ENCODE measurements at regions not wholly inside any gene's neighbourhood (a gene's known extent, or its start where the extent isn't known, plus 50 kb on each side); places are given as distances from the start of the nearest gene placed in this dataset.

DNA sequence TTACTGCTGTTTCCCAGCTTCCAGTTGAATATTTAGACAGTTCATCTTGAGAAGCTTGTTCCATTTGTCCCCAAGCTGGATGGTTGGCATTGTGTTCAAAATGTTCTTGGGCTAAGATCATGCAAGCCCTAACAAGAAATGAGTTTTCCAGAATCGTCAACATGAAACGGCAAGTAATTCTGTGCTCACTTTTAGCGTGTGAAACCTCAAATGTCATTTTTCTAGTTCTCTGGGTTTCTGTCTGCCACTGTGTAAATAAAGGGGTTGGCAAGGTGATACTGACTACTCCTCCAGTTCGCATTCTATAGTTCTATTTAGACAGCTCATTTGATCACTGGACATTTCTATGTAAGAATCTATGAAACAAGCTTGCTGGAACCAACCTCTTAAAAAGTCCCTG, 194.0 kb downstream of the AHR start:
- Histone ChIP-seq H3F3A (ENCODE audit: insufficient read depth, low read depth) (no peaks in the 10 kb centered on the region), H3K9me3 (ENCODE audit: insufficient read depth, low read depth) (no peaks in the 10 kb centered on the region), H3K27ac (no peak overlapping the region), H3K4me1 (replicated peaks; ENCODE audit: insufficient read depth) (peaks cover 8% of the 10 kb centered on the region; the same call in 1 of the 2 replicates), H4K20me1 (ENCODE audit: insufficient read depth) (no peaks in the 10 kb centered on the region), H3K9me2 (ENCODE audit: insufficient read depth) (no peaks in the 10 kb centered on the region), H3K36me3 (ENCODE audit: low read depth) (no peaks in the 10 kb centered on the region), H2AFZ (no peak overlapping the region), H3K79me2 (ENCODE audit: low read depth) (no peaks in the 10 kb centered on the region), H3K27me3 (ENCODE audit: insufficient read depth, low read depth) (no peaks in the 10 kb centered on the region), H3K4me2 (no peak overlapping the region), H3K4me3 (no peak overlapping the region)
- no TSS peak for BruUV-seq (replicated peaks)
- intact Hi-C loops (cut with micrococcal nuclease; ENCODE audit: unreplicated experiment): no loop called here
- ChIA-PET CTCF (no interaction called here), POLR2A (ENCODE audit: unreplicated experiment) (no interaction called here)
- no peak for DNase-seq
- TF ChIP-seq, protein P1, sequence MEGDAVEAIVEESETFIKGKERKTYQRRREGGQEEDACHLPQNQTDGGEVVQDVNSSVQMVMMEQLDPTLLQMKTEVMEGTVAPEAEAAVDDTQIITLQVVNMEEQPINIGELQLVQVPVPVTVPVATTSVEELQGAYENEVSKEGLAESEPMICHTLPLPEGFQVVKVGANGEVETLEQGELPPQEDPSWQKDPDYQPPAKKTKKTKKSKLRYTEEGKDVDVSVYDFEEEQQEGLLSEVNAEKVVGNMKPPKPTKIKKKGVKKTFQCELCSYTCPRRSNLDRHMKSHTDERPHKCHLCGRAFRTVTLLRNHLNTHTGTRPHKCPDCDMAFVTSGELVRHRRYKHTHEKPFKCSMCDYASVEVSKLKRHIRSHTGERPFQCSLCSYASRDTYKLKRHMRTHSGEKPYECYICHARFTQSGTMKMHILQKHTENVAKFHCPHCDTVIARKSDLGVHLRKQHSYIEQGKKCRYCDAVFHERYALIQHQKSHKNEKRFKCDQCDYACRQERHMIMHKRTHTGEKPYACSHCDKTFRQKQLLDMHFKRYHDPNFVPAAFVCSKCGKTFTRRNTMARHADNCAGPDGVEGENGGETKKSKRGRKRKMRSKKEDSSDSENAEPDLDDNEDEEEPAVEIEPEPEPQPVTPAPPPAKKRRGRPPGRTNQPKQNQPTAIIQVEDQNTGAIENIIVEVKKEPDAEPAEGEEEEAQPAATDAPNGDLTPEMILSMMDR (conservative IDR thresholded peaks at IDR 0.05): no peak
- no peak for TF ChIP-seq EZH2 (IDR thresholded peaks at IDR 0.05; ENCODE audit: low read depth)

DNA sequence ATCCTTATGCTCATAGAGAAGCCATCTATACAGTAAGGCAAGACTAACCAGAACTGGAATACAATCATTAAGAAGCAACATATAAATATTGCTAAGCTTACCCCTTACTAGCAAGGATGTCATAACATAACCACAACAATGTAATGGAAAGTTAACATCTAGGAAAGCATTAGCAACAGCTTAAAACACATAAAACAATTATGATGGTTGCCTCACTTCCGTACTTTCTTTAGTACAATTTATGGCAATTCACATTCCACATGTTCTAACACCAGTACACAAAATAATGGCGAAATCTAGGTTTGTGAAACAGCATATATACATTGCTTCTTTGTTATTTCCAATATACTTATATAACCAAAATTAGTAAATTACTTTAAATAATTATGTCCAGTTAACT, 195.0 kb downstream of the AHR start:
- Histone ChIP-seq H3K27me3 (ENCODE audit: insufficient read depth, low read depth) (no peaks in the 10 kb centered on the region), H3K36me3 (ENCODE audit: low read depth) (no peaks in the 10 kb centered on the region), H3K4me2 (no peak overlapping the region), H3K9me3 (ENCODE audit: insufficient read depth, low read depth) (no peaks in the 10 kb centered on the region), H3K4me1 (replicated peaks; ENCODE audit: insufficient read depth) (peaks cover 8% of the 10 kb centered on the region; the same call in 1 of the 2 replicates), H3K4me3 (no peak overlapping the region), H3K9me2 (ENCODE audit: insufficient read depth) (no peaks in the 10 kb centered on the region), H3K27ac (no peak overlapping the region), H3F3A (ENCODE audit: insufficient read depth, low read depth) (no peaks in the 10 kb centered on the region), H2AFZ (no peak overlapping the region), H4K20me1 (ENCODE audit: insufficient read depth) (no peaks in the 10 kb centered on the region), H3K79me2 (ENCODE audit: low read depth) (no peaks in the 10 kb centered on the region)
- no peak for DNase-seq
- TF ChIP-seq, protein P1 (conservative IDR thresholded peaks at IDR 0.05): no peak
- TF ChIP-seq EZH2 (IDR thresholded peaks at IDR 0.05; ENCODE audit: low read depth): no peak
- ChIA-PET POLR2A (ENCODE audit: unreplicated experiment) (no interaction called here), CTCF (no interaction called here)
- intact Hi-C loops (cut with micrococcal nuclease; ENCODE audit: unreplicated experiment): no loop called here
- BruUV-seq (replicated peaks): no TSS peak

DNA sequence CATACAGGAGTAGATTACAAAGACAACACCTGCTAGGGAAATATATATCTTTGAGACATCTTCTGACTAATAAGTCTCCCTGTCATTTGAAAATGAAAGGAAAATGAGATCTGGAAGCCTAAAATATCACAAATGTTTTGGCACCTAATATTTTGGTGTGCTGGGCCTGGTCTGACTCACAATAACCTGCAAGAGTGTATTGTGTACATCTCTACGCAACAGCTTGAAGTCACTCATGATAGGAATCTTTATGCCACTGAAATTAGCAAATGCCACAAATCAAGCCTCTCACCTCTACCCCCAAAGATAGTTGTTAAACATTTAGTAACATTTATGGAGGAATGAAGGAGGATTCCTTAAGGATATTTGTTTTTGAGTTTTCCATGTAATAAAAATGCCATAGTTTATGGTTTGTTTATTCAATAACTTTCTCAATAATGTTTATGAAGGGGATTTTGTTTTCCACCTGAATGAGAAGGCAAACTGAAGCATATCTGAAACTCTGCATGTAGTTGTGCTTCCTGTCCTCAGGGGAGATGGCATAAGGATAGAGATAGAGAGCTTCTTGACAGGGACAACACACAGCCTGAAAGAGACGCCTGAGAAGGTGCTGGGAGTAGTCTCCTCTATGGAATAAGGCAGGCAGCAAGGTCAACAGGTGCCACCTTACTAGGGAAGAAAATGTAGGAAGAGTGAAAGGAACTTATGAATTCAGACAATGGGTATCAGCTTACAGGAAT, 197.4 kb downstream of the AHR start:
- peak in 1 of 2 experiments; percentile 72 for DNase-seq
- H3K9me3 ChIP-seq (ENCODE audit: insufficient read depth, low read depth): no peaks in the 10 kb centered on the region
- H3F3A ChIP-seq (ENCODE audit: insufficient read depth, low read depth): no peaks in the 10 kb centered on the region
- ChIA-PET POLR2A (ENCODE audit: unreplicated experiment) (interaction anchor here (0.6 to 0.7 kb wide), 2 partner anchors 188 to 198 kb away, joined by 3 to 5 read pairs; no protein-coding TSS in a partner anchor), CTCF (no interaction called here)
- no peaks in the 10 kb centered on the region for H3K9me2 ChIP-seq (ENCODE audit: insufficient read depth)
- H3K79me2 ChIP-seq (ENCODE audit: low read depth): no peaks in the 10 kb centered on the region
- BruUV-seq (replicated peaks): no TSS peak
- 0 out of 2 replicates have a peak overlapping the region, but pooled peaks have one; percentile 1 for H2AFZ ChIP-seq
- H3K4me1 ChIP-seq (replicated peaks; ENCODE audit: insufficient read depth): peaks cover 8% of the 10 kb centered on the region; the same call in 1 of the 2 replicates
- intact Hi-C loops (cut with micrococcal nuclease; ENCODE audit: unreplicated experiment): no loop called here
- no peak overlapping the region for H3K4me3 ChIP-seq
- H3K27ac ChIP-seq: no peak overlapping the region
- H3K27me3 ChIP-seq (ENCODE audit: insufficient read depth, low read depth): no peaks in the 10 kb centered on the region
- peak overlapping the region; percentile 0; the same call in 1 of the 2 replicates for H3K4me2 ChIP-seq
- TF ChIP-seq, protein P1 (conservative IDR thresholded peaks at IDR 0.05): no peak
- no peak for TF ChIP-seq EZH2 (IDR thresholded peaks at IDR 0.05; ENCODE audit: low read depth)
- H4K20me1 ChIP-seq (ENCODE audit: insufficient read depth): no peaks in the 10 kb centered on the region
- no peaks in the 10 kb centered on the region for H3K36me3 ChIP-seq (ENCODE audit: low read depth)

Data from PC-9 (cell line).